Breast epithelium (tissue), 3 donors: ENCODE measurements at regions not wholly inside any gene's neighbourhood (a gene's known extent, or its start where the extent isn't known, plus 50 kb on each side); places are given as distances from the start of the nearest gene placed in this dataset.

ENCODE experiments used
- POLR2A ChIP-seq: fragments of 450-650 bp; IDR thresholded peaks from one replicate; pipeline ENCODE4 v1.6.1; 2016; ENCODE audit warnings: antibody characterized with exemption, mild to moderate bottlenecking, moderate library complexity
- POLR2AphosphoS5 ChIP-seq, 3 donors: sonication (generic); formaldehyde crosslinking; IDR thresholded peaks; one replicate each; pipeline ENCODE4 v1.6.1; 2017; ENCODE audit warnings: antibody characterized with exemption in 3 of 3
- TF ChIP-seq, protein P1 (sequence below), 3 donors: fragments of 450-650 bp; IDR thresholded peaks; one replicate each; pipeline ENCODE4 v1.5.1; 2016 to 2017; ENCODE audit warnings: antibody characterized with exemption in 3 of 3, mild to moderate bottlenecking in 3 of 3, moderate library complexity in 3 of 3

DNA sequence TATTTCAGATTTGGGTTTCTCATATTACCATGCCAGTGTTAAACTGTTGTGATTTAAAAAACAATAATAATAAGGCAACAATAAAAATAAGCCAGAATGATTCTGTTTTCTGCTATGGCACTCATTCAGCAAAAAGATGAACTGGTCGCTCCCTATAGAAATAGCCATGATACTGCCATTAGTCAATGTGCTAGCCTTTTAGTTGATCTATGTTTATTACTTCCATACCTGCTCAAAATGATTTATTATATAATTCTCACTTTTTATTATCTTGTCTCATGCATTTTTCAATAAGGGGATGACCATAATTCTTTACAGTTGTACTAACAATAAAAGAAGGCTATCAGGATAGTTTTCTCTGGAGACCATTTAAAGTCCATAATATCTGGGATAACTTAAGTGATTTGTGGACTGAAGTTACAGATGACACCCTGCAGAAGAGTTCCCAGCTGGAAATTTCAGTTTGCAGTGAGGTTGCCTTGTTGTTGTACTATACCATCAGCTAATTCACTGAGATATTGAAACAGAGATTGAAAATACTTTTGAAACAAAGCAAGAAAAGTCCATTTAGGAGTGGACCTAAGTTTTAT lies 334.3 kb downstream of the GABRB2 start:
- TF ChIP-seq, protein P1, sequence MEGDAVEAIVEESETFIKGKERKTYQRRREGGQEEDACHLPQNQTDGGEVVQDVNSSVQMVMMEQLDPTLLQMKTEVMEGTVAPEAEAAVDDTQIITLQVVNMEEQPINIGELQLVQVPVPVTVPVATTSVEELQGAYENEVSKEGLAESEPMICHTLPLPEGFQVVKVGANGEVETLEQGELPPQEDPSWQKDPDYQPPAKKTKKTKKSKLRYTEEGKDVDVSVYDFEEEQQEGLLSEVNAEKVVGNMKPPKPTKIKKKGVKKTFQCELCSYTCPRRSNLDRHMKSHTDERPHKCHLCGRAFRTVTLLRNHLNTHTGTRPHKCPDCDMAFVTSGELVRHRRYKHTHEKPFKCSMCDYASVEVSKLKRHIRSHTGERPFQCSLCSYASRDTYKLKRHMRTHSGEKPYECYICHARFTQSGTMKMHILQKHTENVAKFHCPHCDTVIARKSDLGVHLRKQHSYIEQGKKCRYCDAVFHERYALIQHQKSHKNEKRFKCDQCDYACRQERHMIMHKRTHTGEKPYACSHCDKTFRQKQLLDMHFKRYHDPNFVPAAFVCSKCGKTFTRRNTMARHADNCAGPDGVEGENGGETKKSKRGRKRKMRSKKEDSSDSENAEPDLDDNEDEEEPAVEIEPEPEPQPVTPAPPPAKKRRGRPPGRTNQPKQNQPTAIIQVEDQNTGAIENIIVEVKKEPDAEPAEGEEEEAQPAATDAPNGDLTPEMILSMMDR (IDR thresholded peaks at IDR 0.05): no peak
- TF ChIP-seq POLR2A (no peak), POLR2AphosphoS5 (IDR thresholded peaks at IDR 0.05) (no peak)
